Spleen (tissue), 11 donors: ENCODE measurements at regions not wholly inside any gene's neighbourhood (a gene's known extent, or its start where the extent isn't known, plus 50 kb on each side); places are given as distances from the start of the nearest gene placed in this dataset.

Experiments used
- DNase-seq: peaks from one replicate; pipeline ENCODE4 v3.0.0-alpha.2; 2020
- H3K27ac ChIP-seq, 8 donors: fragments of 200-600 bp; sonication (generic) in 7 of 8; 1 replicate in 4 of 8; 2 replicates in 4 of 8; pipeline versions ENCODE4 v1.5.0 to v1.8.0; 2016 to 2021; ENCODE audit warnings: inconsistent platforms in 4 of 8, mild to moderate bottlenecking in 4 of 8, moderate library complexity in 1 of 8
- H3K27me3 ChIP-seq, 7 donors: fragments of 200-600 bp; sonication (generic) in 6 of 7; replicated peaks in 1 of 7; 1 replicate in 4 of 7; 2 replicates in 3 of 7; pipeline versions ENCODE4 v1.5.0 to v1.8.0; 2016 to 2021; ENCODE audit warnings: inconsistent platforms in 3 of 7, mild to moderate bottlenecking in 1 of 7
- H3K36me3 ChIP-seq, 6 donors: fragments of 200-600 bp; sonication (generic) in 5 of 6; 1 replicate in 4 of 6; 2 replicates in 2 of 6; pipeline versions ENCODE4 v1.5.0 to v1.8.0; 2016 to 2021; ENCODE audit warnings: inconsistent platforms in 2 of 6
- H3K4me1 ChIP-seq, 6 donors: fragments of 200-600 bp; sonication (generic) in 5 of 6; 1 replicate in 3 of 6; 2 replicates in 3 of 6; pipeline versions ENCODE4 v1.5.0 to v1.8.0; 2016 to 2021; ENCODE audit warnings: inconsistent platforms in 3 of 6
- H3K4me3 ChIP-seq, 8 donors: fragments of 200-600 bp; sonication (generic) in 7 of 8; 1 replicate in 4 of 8; 2 replicates in 4 of 8; pipeline versions ENCODE4 v1.5.0 to v1.8.0; 2016 to 2021; ENCODE audit warnings: inconsistent platforms in 4 of 8, mild to moderate bottlenecking in 4 of 8, moderate library complexity in 2 of 8
- H3K9me3 ChIP-seq, 8 donors: fragments of 200-600 bp; sonication (generic) in 7 of 8; 1 replicate in 4 of 8; 2 replicates in 4 of 8; pipeline versions ENCODE4 v1.5.0 to v1.8.0; 2016 to 2021; ENCODE audit warnings: inconsistent platforms in 4 of 8
- POLR2A ChIP-seq, 3 donors: fragments of 450-650 bp; IDR thresholded peaks; one replicate each; pipeline ENCODE4 v1.5.1; 2017; ENCODE audit warnings: antibody characterized with exemption in 3 of 3, mild to moderate bottlenecking in 1 of 3
- POLR2AphosphoS5 ChIP-seq, 3 donors: sonication (generic); formaldehyde crosslinking; IDR thresholded peaks; one replicate each; pipeline ENCODE4 v1.5.1; 2017; ENCODE audit warnings: antibody characterized with exemption in 3 of 3
- WGBS, 5 donors: extraction: QIAGEN DNeasy Blood & Tissue Kit in 3 of 5; methylation state at CpG; one replicate each; pipeline versions ENCODE4 v1.1.5 to v1.1.7; 2013 to 2018; 5-methylcytosine and 5-hydroxymethylcytosine counted together
- intact Hi-C: fragments of 100-400 bp; cut with DNase I; formaldehyde crosslinking; loops from one replicate; pipeline ENCODE4 v1.15.0; 2023; ENCODE audit warnings: low total_unique reads
- TF ChIP-seq, protein P1 (sequence below), 11 experiments: fragments of 200-600 bp in 7 of 11; fragments of 450-650 bp in 4 of 11; sonication (generic) in 4 of 11; IDR thresholded peaks in 8 of 11; conservative IDR thresholded peaks in 3 of 11; 1 replicate in 7 of 11; 2 replicates in 4 of 11; pipeline versions ENCODE4 v1.4.0 to v1.8.0; 2016 to 2021; ENCODE audit warnings: antibody characterized with exemption in 11 of 11, inconsistent platforms in 4 of 11, mild to moderate bottlenecking in 1 of 11
- donor health status: healthy with polysubstance abuse.
- donor health status: DM: no; HTN: no; CAD: no; lungs with moderate emphysema.
- donor health status: DM: no; HTN: no; CAD: no.
- donor health status: Bipolar disorder and iron deficiency.
- donor health status: healthy.
- donor health status: DM: no; HTN: no; CAD: no.
- donor health status: DM: yes; HTN: yes; CAD: no.

DNA sequence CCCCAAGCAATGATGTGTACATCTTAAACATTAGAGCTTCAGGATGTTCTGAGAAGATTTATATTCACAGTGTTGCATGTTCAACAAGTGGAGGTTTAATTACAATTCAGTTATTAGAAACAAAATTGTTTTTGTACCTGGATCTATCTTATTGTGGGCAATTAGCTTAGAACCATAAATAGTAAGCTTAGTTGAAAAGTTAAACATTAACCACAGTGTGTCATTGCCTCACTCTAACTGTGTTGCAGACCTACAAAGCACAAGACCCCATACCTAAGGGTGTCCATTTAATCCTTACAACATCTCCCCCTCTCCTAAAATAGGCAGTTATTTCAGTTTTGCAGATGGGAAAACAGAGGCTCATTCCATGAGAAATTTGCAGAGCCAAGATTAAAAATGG lies 632.0 kb upstream of the SOX9 start:
- no peaks in the 10 kb centered on the region for H3K27me3 ChIP-seq
- TF ChIP-seq POLR2A (IDR thresholded peaks at IDR 0.05) = no peak
- no peak for TF ChIP-seq POLR2AphosphoS5 (IDR thresholded peaks at IDR 0.05)
- TF ChIP-seq, protein P1, sequence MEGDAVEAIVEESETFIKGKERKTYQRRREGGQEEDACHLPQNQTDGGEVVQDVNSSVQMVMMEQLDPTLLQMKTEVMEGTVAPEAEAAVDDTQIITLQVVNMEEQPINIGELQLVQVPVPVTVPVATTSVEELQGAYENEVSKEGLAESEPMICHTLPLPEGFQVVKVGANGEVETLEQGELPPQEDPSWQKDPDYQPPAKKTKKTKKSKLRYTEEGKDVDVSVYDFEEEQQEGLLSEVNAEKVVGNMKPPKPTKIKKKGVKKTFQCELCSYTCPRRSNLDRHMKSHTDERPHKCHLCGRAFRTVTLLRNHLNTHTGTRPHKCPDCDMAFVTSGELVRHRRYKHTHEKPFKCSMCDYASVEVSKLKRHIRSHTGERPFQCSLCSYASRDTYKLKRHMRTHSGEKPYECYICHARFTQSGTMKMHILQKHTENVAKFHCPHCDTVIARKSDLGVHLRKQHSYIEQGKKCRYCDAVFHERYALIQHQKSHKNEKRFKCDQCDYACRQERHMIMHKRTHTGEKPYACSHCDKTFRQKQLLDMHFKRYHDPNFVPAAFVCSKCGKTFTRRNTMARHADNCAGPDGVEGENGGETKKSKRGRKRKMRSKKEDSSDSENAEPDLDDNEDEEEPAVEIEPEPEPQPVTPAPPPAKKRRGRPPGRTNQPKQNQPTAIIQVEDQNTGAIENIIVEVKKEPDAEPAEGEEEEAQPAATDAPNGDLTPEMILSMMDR (IDR thresholded peaks at IDR 0.05 in 8 of 11, conservative IDR thresholded peaks at IDR 0.05 in 3 of 11) = no peak
- no peak overlapping the region for H3K4me3 ChIP-seq
- no peaks in the 10 kb centered on the region for H3K4me1 ChIP-seq
- no peaks in the 10 kb centered on the region for H3K36me3 ChIP-seq
- peaks cover 0 to 5% (median 0%) of the 10 kb centered on the region in 8 donors for H3K9me3 ChIP-seq
- H3K27ac ChIP-seq = no peak overlapping the region
- intact Hi-C loops = no loop called here
- no peak for DNase-seq

DNA sequence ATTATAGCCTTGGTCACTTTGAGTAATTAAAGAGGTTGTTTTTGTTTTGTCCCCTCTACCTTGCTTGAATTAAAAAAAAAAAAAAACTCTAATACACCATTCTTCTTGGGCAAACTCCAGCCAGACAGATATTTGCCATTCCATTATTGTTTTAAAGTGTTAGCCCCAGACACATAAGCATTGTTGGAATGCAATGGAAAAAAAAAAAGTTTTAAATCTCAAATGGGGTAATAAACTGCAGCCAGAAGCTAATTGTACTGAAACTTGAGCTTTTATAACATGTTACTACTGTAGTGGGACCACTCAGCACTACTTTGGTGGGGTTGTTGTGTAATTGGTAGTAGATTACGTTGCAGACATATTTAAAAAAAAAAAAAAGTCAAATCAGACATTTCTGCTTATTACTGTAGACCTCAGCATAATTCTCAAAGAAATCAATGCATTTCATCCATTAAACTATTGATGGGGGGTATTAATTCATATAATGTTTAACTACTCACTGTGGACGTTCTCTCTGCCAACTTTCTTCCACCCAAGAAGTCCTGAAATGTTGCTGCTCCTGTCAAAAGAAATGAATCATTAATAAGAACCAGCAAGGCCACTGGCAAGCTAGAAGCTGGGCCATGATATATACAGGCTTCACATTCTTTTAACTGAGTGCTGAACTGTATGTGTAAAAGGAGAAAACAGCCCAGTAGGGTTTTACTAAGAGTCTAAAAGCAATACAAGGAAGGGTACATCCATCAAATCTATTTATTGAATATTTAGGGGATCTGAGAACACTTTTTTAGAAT lies 626.6 kb upstream of the SOX9 start:
- no peaks in the 10 kb centered on the region for H3K27me3 ChIP-seq

DNA sequence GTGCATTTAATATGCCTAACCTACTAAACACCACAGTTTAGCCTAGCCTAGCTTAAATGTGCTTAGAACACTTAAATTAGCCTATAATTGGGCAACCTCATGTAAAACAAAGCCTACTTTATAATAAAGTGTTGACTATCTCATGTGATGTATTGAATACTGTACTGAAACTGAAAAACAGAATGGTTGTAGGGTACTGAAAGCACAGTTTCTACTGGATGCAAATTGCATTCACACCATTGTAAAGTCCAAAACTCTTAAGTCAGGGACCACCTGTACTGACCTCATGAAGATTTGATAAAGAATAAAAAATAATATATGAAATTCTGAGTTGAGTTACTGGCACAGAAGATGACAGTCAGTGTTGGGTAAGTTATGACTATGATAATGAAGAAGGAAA lies 625.4 kb upstream of the SOX9 start:
- no peak for DNase-seq
- TF ChIP-seq POLR2AphosphoS5 (IDR thresholded peaks at IDR 0.05) (no peak), POLR2A (IDR thresholded peaks at IDR 0.05) (no peak)
- TF ChIP-seq, protein P1 (IDR thresholded peaks at IDR 0.05 in 8 of 11, conservative IDR thresholded peaks at IDR 0.05 in 3 of 11) = no peak
- Histone ChIP-seq H3K27ac (no peak overlapping the region), H3K27me3 (no peaks in the 10 kb centered on the region), H3K4me3 (no peak overlapping the region), H3K36me3 (no peaks in the 10 kb centered on the region), H3K4me1 (no peaks in the 10 kb centered on the region), H3K9me3 (peaks cover 0 to 5% (median 0%) of the 10 kb centered on the region in 8 donors)
- intact Hi-C loops = no loop called here

More for the DNA sequence above, 626.6 kb upstream of the SOX9 start:
- 37 to 65% (median 54%) methylated on average over 2 of the region's 2 CpGs for WGBS, 5 donors
- DNase-seq = no peak
- no peak for TF ChIP-seq POLR2A (IDR thresholded peaks at IDR 0.05)
- no peak for TF ChIP-seq POLR2AphosphoS5 (IDR thresholded peaks at IDR 0.05)
- TF ChIP-seq, protein P1 (IDR thresholded peaks at IDR 0.05 in 8 of 11, conservative IDR thresholded peaks at IDR 0.05 in 3 of 11) = no peak
- no peak overlapping the region for H3K27ac ChIP-seq
- no peak overlapping the region for H3K4me3 ChIP-seq
- intact Hi-C loops = no loop called here
- H3K4me1 ChIP-seq = no peaks in the 10 kb centered on the region
- H3K36me3 ChIP-seq = no peaks in the 10 kb centered on the region
- peaks cover 0 to 5% (median 0%) of the 10 kb centered on the region in 8 donors for H3K9me3 ChIP-seq

DNA sequence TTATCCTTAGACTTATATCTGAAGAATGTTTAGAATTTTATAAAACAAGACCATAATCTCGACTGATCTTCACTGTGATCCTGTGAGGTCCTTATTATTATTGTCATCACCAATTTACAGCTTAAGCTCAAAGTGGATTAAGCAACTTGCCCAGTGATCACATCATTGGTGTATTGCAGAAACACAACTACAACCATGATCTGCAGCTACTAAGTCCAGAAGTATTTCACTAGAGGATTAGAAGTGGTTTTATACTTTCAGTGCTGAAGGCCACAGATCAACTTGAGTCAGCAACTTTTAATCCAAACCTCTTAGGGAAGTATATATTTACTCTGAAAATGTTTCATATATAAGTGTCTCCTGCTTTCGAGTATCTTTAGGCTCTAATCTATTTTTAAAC lies 624.3 kb upstream of the SOX9 start:
- Histone ChIP-seq H3K36me3 (no peaks in the 10 kb centered on the region), H3K4me3 (no peak overlapping the region), H3K27ac (no peak overlapping the region), H3K27me3 (no peaks in the 10 kb centered on the region), H3K9me3 (peaks cover 0 to 5% (median 0%) of the 10 kb centered on the region in 8 donors), H3K4me1 (no peaks in the 10 kb centered on the region)
- 57 to 85% (median 74%) methylated on average over 2 of the region's 2 CpGs for WGBS, 5 donors
- TF ChIP-seq, protein P1 (IDR thresholded peaks at IDR 0.05 in 8 of 11, conservative IDR thresholded peaks at IDR 0.05 in 3 of 11) = no peak
- TF ChIP-seq POLR2A (IDR thresholded peaks at IDR 0.05) (no peak), POLR2AphosphoS5 (IDR thresholded peaks at IDR 0.05) (no peak)
- intact Hi-C loops = no loop called here
- DNase-seq = no peak
